Uterus (tissue), 2 donors: ENCODE measurements at regions not wholly inside any gene's neighbourhood (a gene's known extent, or its start where the extent isn't known, plus 50 kb on each side); places are given as distances from the start of the nearest gene placed in this dataset.

ENCODE experiments used
- CTCF ChIP-seq, 4 experiments: fragments of 200-600 bp in 2 of 4; fragments of 450-650 bp in 2 of 4; sonication (generic) in 2 of 4; IDR thresholded peaks; one replicate each; pipeline ENCODE4 v1.5.1; 2016 to 2019; ENCODE audit warnings: antibody characterized with exemption in 4 of 4, mild to moderate bottlenecking in 2 of 4, moderate library complexity in 1 of 4
- POLR2A ChIP-seq, 2 donors: fragments of 450-650 bp; IDR thresholded peaks; one replicate each; pipeline ENCODE4 v1.6.1; 2016; ENCODE audit warnings: antibody characterized with exemption in 2 of 2, mild to moderate bottlenecking in 1 of 2, moderate library complexity in 1 of 2

- TF ChIP-seq CTCF (IDR thresholded peaks at IDR 0.05) (no peak), POLR2A (IDR thresholded peaks at IDR 0.05) (no peak)
These were observed 224.0 kb downstream of the NR2F2 start for GRCh38 chr15:96554541-96554940.
